Spleen (tissue), 7 donors: ENCODE measurements at regions not wholly inside any gene's neighbourhood (a gene's known extent, or its start where the extent isn't known, plus 50 kb on each side); places are given as distances from the start of the nearest gene placed in this dataset.

Source experiments
- POLR2A ChIP-seq, 3 donors: fragments of 450-650 bp; IDR thresholded peaks; one replicate each; pipeline ENCODE4 v1.5.1; 2017; ENCODE audit warnings: antibody characterized with exemption in 3 of 3, mild to moderate bottlenecking in 1 of 3
- POLR2AphosphoS5 ChIP-seq, 3 donors: sonication (generic); formaldehyde crosslinking; IDR thresholded peaks; one replicate each; pipeline ENCODE4 v1.5.1; 2017; ENCODE audit warnings: antibody characterized with exemption in 3 of 3
- TF ChIP-seq, protein P1 (sequence below), 11 experiments: fragments of 200-600 bp in 7 of 11; fragments of 450-650 bp in 4 of 11; sonication (generic) in 4 of 11; IDR thresholded peaks in 8 of 11; conservative IDR thresholded peaks in 3 of 11; 1 replicate in 7 of 11; 2 replicates in 4 of 11; pipeline versions ENCODE4 v1.4.0 to v1.8.0; 2016 to 2021; ENCODE audit warnings: antibody characterized with exemption in 11 of 11, inconsistent platforms in 4 of 11, mild to moderate bottlenecking in 1 of 11
- donor health status: DM: no; HTN: no; CAD: no; lungs with moderate emphysema.
- donor health status: DM: no; HTN: no; CAD: no.
- donor health status: DM: no; HTN: no; CAD: no.

GRCh38 chr11:134576286-134576685, 164.2 kb upstream of the B3GAT1 start:
- TF ChIP-seq, protein P1, sequence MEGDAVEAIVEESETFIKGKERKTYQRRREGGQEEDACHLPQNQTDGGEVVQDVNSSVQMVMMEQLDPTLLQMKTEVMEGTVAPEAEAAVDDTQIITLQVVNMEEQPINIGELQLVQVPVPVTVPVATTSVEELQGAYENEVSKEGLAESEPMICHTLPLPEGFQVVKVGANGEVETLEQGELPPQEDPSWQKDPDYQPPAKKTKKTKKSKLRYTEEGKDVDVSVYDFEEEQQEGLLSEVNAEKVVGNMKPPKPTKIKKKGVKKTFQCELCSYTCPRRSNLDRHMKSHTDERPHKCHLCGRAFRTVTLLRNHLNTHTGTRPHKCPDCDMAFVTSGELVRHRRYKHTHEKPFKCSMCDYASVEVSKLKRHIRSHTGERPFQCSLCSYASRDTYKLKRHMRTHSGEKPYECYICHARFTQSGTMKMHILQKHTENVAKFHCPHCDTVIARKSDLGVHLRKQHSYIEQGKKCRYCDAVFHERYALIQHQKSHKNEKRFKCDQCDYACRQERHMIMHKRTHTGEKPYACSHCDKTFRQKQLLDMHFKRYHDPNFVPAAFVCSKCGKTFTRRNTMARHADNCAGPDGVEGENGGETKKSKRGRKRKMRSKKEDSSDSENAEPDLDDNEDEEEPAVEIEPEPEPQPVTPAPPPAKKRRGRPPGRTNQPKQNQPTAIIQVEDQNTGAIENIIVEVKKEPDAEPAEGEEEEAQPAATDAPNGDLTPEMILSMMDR (IDR thresholded peaks at IDR 0.05 in 8 of 11, conservative IDR thresholded peaks at IDR 0.05 in 3 of 11): no peak
- TF ChIP-seq POLR2AphosphoS5 (IDR thresholded peaks at IDR 0.05) (no peak), POLR2A (IDR thresholded peaks at IDR 0.05) (no peak)
